PFSK-1 (cell line): ENCODE measurements at regions not wholly inside any gene's neighbourhood (a gene's known extent, or its start where the extent isn't known, plus 50 kb on each side); places are given as distances from the start of the nearest gene placed in this dataset.

Experiments used
- FOXP2 ChIP-seq: optimal IDR thresholded peaks from 2 replicates; pipeline ENCODE3; 2011; ENCODE audit warnings: borderline replicate concordance, control low read depth, inconsistent platforms; ENCODE audit not compliant: insufficient read depth; ENCODE audit errors: extremely low read length, extremely low read depth
- POLR2AphosphoS5 ChIP-seq: IDR thresholded peaks from 2 replicates; pipeline ENCODE4 v1.6.1; 2012; ENCODE audit warnings: low read depth, mild to moderate bottlenecking, control low read depth, low read length, moderate library complexity
- REST ChIP-seq, 2 experiments: IDR thresholded peaks; 2 replicates each; pipeline versions ENCODE4 v1.6.1 to v1.8.0; 2011 to 2012; ENCODE audit warnings: low read depth in 2 of 2, low read length in 2 of 2, control low read depth in 1 of 2, inconsistent platforms in 1 of 2, mild to moderate bottlenecking in 1 of 2, moderate library complexity in 1 of 2; ENCODE audit not compliant: insufficient read depth in 1 of 2
- SIN3A ChIP-seq: IDR thresholded peaks from 2 replicates; pipeline ENCODE4 v1.6.1; 2012; ENCODE audit warnings: mild to moderate bottlenecking, low read length, moderate library complexity, borderline replicate concordance; ENCODE audit not compliant: insufficient read depth
- TAF1 ChIP-seq: IDR thresholded peaks from 2 replicates; pipeline ENCODE4 v1.6.1; 2012; ENCODE audit warnings: low read length, control low read depth, borderline replicate concordance; ENCODE audit not compliant: insufficient read depth

DNA sequence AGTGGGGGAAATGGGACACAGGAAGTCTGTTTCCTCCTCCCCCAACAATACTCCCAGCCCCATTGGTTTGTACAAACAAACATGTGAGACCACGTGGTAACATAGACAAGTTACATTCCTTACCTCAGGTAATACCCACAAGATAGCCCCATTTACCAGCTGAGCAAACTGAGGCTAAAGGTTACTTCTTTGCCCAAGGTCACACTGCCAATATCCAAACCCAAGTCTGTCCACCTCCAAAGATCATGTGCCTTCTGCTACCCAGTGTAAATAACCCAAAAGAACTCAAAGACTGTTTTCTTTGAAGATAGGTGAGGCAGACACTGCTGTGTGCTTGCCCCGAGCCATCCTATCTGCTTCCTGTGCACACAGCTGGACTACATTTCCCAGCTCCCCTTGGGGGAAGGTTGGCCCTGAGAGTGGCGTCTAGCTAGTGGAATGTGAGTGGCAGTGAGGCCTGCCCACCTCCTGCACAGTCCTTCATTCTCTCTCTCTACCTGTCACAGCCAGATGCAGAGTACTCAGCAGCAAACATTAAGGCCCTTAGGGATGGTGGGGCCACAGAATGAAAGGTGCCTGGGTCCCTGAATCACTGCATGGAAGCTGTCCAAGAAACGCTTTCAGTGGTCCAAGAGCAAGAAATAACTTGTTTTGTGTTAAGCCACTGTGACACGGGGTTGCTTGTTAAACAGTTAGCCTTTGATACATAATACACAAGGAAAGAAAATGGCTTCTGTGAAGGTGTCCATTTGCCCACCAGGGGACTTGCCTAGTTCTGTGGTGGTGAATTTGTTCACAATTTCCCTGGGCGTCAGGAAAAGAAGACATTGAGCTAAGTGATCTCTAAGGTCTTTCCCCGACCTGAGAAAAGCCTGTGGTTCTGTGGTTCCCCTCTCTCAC, 257.7 kb upstream of the NFE2L3 start:
- TF ChIP-seq SIN3A: no peak
- no peak for TF ChIP-seq REST (IDR thresholded peaks at IDR 0.05; ENCODE audit: insufficient read depth in 1 of 2, low read depth in 2 of 2, low read length in 2 of 2)
- no peak for TF ChIP-seq FOXP2
- no peak for TF ChIP-seq TAF1
- no peak for TF ChIP-seq POLR2AphosphoS5

GRCh38 chr7:25894902-25895791, 256.9 kb upstream of the NFE2L3 start:
- TF ChIP-seq POLR2AphosphoS5 (no peak), REST (IDR thresholded peaks at IDR 0.05; ENCODE audit: insufficient read depth in 1 of 2, low read depth in 2 of 2, low read length in 2 of 2) (no peak), TAF1 (no peak), SIN3A (no peak), FOXP2 (no peak)

- TF ChIP-seq TAF1 (no peak), REST (IDR thresholded peaks at IDR 0.05; ENCODE audit: insufficient read depth in 1 of 2, low read depth in 2 of 2, low read length in 2 of 2) (no peak), FOXP2 (no peak)
Observed at GRCh38 chr7:25895792-25896171, 256.2 kb upstream of the NFE2L3 start.

DNA sequence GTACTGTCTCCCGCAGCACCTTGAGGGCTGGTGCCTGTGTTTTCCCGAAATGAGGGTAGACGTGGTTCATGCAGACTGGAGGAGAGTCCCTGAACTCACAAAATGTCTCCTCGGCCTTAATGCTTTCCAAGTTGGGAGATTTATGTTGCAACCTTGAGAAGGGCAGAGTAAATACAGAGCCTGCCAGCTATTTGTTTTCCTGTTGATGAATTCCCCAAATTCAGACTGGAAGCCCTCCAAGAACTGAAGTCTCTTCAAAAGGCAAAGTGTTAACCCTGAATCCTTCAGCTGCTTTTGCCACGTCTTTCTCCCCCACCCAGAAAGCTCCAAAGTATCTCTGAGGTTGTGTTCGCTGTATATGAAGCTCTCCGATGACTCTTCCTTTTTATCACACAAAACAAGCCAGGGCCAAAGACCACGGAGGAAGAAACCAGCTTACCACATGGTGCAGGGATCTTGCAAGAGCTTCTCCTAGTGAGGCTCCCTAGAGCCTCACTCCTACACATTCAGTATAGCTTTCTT, 254.7 kb upstream of the NFE2L3 start:
- no peak for TF ChIP-seq FOXP2

- no peak for TF ChIP-seq SIN3A
- no peak for TF ChIP-seq TAF1
- TF ChIP-seq FOXP2: no peak
- TF ChIP-seq POLR2AphosphoS5: no peak
- TF ChIP-seq REST (IDR thresholded peaks at IDR 0.05; ENCODE audit: insufficient read depth in 1 of 2, low read depth in 2 of 2, low read length in 2 of 2): no peak
Observed at GRCh38 chr7:25900245-25900644, 251.8 kb upstream of the NFE2L3 start.
